ENCODE measurements at regions not wholly inside any gene's neighbourhood (a gene's known extent, or its start where the extent isn't known, plus 50 kb on each side); places are given as distances from the start of the nearest gene placed in this dataset.
"Not testable (repeated sequence)": the region's sequence is repeated elsewhere in the genome, so short reads cannot be mapped to it uniquely, and the experiment has no call there.

DNA sequence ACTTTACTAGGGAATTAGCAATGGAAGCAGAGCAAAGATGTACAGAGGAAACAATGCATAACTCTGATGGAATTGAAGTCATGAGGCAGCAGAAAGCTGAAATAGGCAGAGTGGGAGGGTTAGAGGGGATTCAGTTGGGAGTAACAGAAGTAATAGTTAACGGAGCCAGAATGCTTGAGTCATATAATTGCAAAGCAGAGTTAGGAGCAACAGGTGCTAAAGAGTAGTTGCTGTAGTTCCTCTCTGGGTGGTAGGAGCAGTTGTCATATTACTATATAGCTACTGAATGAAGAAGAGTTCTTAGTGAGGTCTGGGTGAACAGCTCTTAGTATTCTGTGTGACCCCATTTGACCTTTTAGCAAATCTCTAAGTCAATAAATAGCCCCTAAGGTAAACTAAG lies 592.9 kb upstream of the CHD1 start:
- H3K9me2 ChIP-seq (replicated peaks; ENCODE audit: low read length); H3K4me3 ChIP-seq (ENCODE audit: low read length); H3K4me2 ChIP-seq (ENCODE audit: low read length); H2AFZ ChIP-seq (ENCODE audit: low read length); CTCF ChIA-PET; H3K9ac ChIP-seq (ENCODE audit: low read length); DNase-seq; H3F3A ChIP-seq (ENCODE audit: low read length, unreplicated experiment); H3K27ac ChIP-seq (ENCODE audit: low read length); H3K4me1 ChIP-seq (ENCODE audit: insufficient read depth, low read length); H3K27me3 ChIP-seq (ENCODE audit: low read length); H3K36me3 ChIP-seq (ENCODE audit: low read depth, low read length); H3K79me2 ChIP-seq (ENCODE audit: low read length); POLR2A ChIA-PET (ENCODE audit: unreplicated experiment); BruUV-seq (replicated peaks); intact Hi-C loops (cut with micrococcal nuclease); H4K20me1 ChIP-seq (ENCODE audit: low read length); ATAC-seq; H3K9me3 ChIP-seq (ENCODE audit: low read length): not testable (repeated sequence)

DNA sequence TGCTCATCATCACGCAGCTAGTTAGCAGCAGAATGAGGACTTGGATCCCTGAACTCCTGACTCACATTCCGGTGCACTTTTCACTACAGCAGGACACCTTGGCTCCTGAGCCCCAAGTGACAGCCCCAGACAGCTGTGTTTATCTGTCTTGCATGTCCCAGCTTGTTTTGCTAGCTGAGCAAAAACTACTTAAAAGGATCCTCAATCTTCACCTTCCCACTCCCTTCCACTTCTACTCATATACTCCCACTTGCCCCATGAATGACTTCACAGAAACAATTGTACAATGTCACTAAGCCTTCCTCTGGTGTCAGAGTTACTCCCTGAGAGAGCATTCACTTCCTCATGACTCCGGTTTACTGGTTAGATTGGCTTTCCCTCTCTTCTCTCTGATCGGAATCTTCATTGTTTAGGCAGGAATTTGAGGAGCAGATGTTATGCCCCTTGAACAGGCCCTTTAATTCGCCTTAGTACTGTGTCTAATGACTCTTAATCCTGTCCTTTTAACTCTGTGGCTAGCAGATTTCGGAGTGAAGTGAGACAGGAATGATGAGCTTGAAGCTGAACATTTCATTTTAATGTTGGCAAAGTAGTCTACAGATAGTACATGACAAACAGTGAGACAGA lies 587.2 kb upstream of the CHD1 start:
- H3F3A ChIP-seq (ENCODE audit: low read length, unreplicated experiment); H3K79me2 ChIP-seq (ENCODE audit: low read length); ATAC-seq; H3K9me2 ChIP-seq (replicated peaks; ENCODE audit: low read length); H2AFZ ChIP-seq (ENCODE audit: low read length); H4K20me1 ChIP-seq (ENCODE audit: low read length); H3K4me1 ChIP-seq (ENCODE audit: insufficient read depth, low read length); BruUV-seq (replicated peaks); H3K4me3 ChIP-seq (ENCODE audit: low read length); DNase-seq; H3K4me2 ChIP-seq (ENCODE audit: low read length); CTCF ChIA-PET; POLR2A ChIA-PET (ENCODE audit: unreplicated experiment); H3K36me3 ChIP-seq (ENCODE audit: low read depth, low read length); H3K9me3 ChIP-seq (ENCODE audit: low read length); H3K27ac ChIP-seq (ENCODE audit: low read length); H3K9ac ChIP-seq (ENCODE audit: low read length); intact Hi-C loops (cut with micrococcal nuclease); H3K27me3 ChIP-seq (ENCODE audit: low read length): not testable (repeated sequence)

DNA sequence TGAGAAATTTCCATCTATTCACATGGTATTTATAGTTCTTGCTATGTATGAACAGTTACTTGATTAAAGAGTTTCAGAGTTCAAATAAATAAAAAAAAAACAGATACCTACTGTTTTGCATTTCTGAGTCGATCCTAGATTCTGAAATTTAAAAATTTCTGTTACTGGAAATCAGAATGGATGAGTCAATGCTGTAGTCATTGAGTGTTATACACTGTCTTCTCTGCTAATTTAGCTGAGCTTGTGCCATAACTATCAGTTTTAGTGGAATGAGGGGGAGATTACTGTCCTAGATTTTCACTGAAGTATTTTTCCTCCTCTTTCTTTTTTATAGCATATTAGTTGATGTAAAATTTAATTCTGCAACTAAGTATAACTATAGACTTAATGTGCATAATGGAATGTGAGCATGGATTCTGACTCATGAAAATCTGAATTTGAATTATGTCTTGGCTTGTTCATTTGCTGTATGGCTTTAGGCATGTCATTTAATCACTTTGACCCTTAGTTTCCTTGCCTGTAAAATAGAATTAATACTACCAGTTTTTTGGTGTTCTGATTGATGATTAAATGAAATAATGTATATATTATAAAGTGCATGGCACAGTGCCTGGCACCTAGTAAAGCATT lies 581.5 kb upstream of the CHD1 start:
- H2AFZ ChIP-seq (ENCODE audit: low read length); H3F3A ChIP-seq (ENCODE audit: low read length, unreplicated experiment); intact Hi-C loops (cut with micrococcal nuclease); H3K4me1 ChIP-seq (ENCODE audit: insufficient read depth, low read length); H3K27ac ChIP-seq (ENCODE audit: low read length); CTCF ChIA-PET; H3K9me3 ChIP-seq (ENCODE audit: low read length); ATAC-seq; H4K20me1 ChIP-seq (ENCODE audit: low read length); H3K9ac ChIP-seq (ENCODE audit: low read length); POLR2A ChIA-PET (ENCODE audit: unreplicated experiment); H3K4me2 ChIP-seq (ENCODE audit: low read length); H3K36me3 ChIP-seq (ENCODE audit: low read depth, low read length); H3K9me2 ChIP-seq (replicated peaks; ENCODE audit: low read length); H3K79me2 ChIP-seq (ENCODE audit: low read length); BruUV-seq (replicated peaks); H3K4me3 ChIP-seq (ENCODE audit: low read length); DNase-seq; H3K27me3 ChIP-seq (ENCODE audit: low read length): not testable (repeated sequence)

DNA sequence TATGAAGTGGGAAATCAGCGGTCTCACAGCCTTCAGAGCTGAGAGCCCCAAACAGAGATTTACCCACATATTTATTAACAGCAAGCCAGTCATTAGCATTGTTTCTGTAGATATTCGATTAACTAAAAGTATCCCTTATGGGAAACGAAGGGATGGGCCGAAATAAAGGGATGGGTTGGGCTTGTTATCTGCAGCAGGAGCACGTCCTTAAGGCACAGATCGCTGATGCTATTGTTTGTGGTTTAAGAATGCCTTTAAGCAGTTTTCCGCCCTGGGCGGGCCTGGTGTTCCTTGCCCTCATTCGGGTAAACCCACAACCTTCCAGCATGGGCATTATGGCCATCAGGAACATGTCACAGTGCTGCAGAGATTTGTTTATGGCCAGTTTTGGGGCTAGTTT lies 580.3 kb upstream of the CHD1 start:
- H3F3A ChIP-seq (ENCODE audit: low read length, unreplicated experiment); DNase-seq; H3K4me3 ChIP-seq (ENCODE audit: low read length); H3K9me3 ChIP-seq (ENCODE audit: low read length); ATAC-seq; H3K27ac ChIP-seq (ENCODE audit: low read length); H3K4me2 ChIP-seq (ENCODE audit: low read length); H3K79me2 ChIP-seq (ENCODE audit: low read length); CTCF ChIA-PET; H3K27me3 ChIP-seq (ENCODE audit: low read length); H3K4me1 ChIP-seq (ENCODE audit: insufficient read depth, low read length); H3K36me3 ChIP-seq (ENCODE audit: low read depth, low read length); POLR2A ChIA-PET (ENCODE audit: unreplicated experiment); intact Hi-C loops (cut with micrococcal nuclease); H3K9me2 ChIP-seq (replicated peaks; ENCODE audit: low read length); H3K9ac ChIP-seq (ENCODE audit: low read length); H4K20me1 ChIP-seq (ENCODE audit: low read length); H2AFZ ChIP-seq (ENCODE audit: low read length); BruUV-seq (replicated peaks): not testable (repeated sequence)

DNA sequence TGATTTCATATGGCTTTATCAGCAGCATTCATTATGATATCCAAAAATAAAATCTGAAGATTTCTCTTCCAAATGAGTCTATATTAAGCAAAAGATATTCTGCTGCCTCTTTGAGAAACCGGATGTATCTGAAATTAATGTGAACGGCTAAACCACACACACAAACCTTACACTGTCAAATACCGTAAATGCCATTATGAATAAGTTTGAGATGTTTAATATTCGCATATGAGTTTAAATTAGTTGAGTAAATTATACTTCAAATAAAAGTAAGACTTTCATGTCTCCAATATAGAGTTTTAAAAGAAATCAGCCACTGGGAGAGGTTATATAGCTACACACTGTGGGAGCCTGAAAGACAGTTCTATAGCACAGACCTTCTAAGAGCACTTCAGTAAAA lies 566.6 kb upstream of the CHD1 start:
- H3K9me3 ChIP-seq (ENCODE audit: low read length); H3K27me3 ChIP-seq (ENCODE audit: low read length); intact Hi-C loops (cut with micrococcal nuclease); H3K9ac ChIP-seq (ENCODE audit: low read length); H3K36me3 ChIP-seq (ENCODE audit: low read depth, low read length); POLR2A ChIA-PET (ENCODE audit: unreplicated experiment); H4K20me1 ChIP-seq (ENCODE audit: low read length); H3K4me2 ChIP-seq (ENCODE audit: low read length); BruUV-seq (replicated peaks); H3K79me2 ChIP-seq (ENCODE audit: low read length); ATAC-seq; H3K4me3 ChIP-seq (ENCODE audit: low read length); CTCF ChIA-PET; H3K27ac ChIP-seq (ENCODE audit: low read length); H3F3A ChIP-seq (ENCODE audit: low read length, unreplicated experiment); H3K9me2 ChIP-seq (replicated peaks; ENCODE audit: low read length); DNase-seq; H3K4me1 ChIP-seq (ENCODE audit: insufficient read depth, low read length); H2AFZ ChIP-seq (ENCODE audit: low read length): not testable (repeated sequence)

DNA sequence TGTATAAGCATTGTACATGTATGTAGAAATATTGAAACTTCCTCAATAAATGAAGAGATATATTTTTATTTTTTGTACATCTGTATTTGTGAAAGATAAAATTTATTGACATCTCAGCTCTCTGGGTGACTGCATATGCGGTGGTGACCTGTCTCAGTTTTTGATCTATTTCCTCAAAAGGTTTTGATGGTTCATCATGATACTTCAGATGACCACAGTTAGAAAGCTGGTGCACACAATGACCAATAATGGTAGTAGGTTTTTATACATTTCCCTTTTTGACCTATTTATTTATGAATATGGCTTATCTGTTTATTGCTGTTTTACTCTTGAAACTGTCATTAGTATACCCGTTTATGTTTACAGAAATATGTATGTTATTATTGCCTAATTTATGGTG lies 549.6 kb upstream of the CHD1 start:
- H3K9me2 ChIP-seq (replicated peaks; ENCODE audit: low read length); BruUV-seq (replicated peaks): not testable (repeated sequence)

DNA sequence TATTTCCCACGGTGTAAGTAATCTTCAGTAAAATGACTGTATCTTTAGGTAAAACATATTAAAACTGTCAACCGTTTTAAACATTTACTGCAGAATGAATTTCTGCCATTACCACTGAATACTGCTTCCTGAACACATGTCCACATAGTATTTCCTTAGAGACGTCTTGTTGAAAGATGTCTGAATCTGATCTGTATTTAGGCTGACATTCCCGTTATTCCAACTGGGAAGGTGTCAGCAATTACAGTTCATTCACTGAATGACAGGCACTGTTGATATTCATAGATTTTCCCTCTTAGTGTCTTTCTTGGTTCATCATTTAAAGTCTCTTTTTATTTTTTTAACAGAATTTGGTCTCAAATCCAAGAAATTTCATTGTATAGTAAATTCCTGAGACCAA lies 544.5 kb upstream of the CHD1 start:
- ATAC-seq; H3K9ac ChIP-seq (ENCODE audit: low read length); H2AFZ ChIP-seq (ENCODE audit: low read length); H3K27ac ChIP-seq (ENCODE audit: low read length); H4K20me1 ChIP-seq (ENCODE audit: low read length); CTCF ChIA-PET; intact Hi-C loops (cut with micrococcal nuclease); H3K4me2 ChIP-seq (ENCODE audit: low read length); H3K9me3 ChIP-seq (ENCODE audit: low read length); H3F3A ChIP-seq (ENCODE audit: low read length, unreplicated experiment); H3K27me3 ChIP-seq (ENCODE audit: low read length); H3K36me3 ChIP-seq (ENCODE audit: low read depth, low read length); BruUV-seq (replicated peaks); H3K9me2 ChIP-seq (replicated peaks; ENCODE audit: low read length); H3K79me2 ChIP-seq (ENCODE audit: low read length); H3K4me1 ChIP-seq (ENCODE audit: insufficient read depth, low read length); DNase-seq; H3K4me3 ChIP-seq (ENCODE audit: low read length): not testable (repeated sequence)
- POLR2A ChIA-PET (ENCODE audit: unreplicated experiment): interaction anchor here (0.7 kb wide), 1 partner anchor 15 kb away, joined by 5 read pairs; no protein-coding TSS in a partner anchor

More for the DNA sequence above, 549.6 kb upstream of the CHD1 start:
- H3K27ac ChIP-seq (ENCODE audit: low read length); H3K4me1 ChIP-seq (ENCODE audit: insufficient read depth, low read length); H3K27me3 ChIP-seq (ENCODE audit: low read length); H4K20me1 ChIP-seq (ENCODE audit: low read length); H3K9me3 ChIP-seq (ENCODE audit: low read length); H3K36me3 ChIP-seq (ENCODE audit: low read depth, low read length); DNase-seq; CTCF ChIA-PET; H3K9ac ChIP-seq (ENCODE audit: low read length); ATAC-seq; H2AFZ ChIP-seq (ENCODE audit: low read length); intact Hi-C loops (cut with micrococcal nuclease); H3K79me2 ChIP-seq (ENCODE audit: low read length); H3K4me3 ChIP-seq (ENCODE audit: low read length); POLR2A ChIA-PET (ENCODE audit: unreplicated experiment); H3K4me2 ChIP-seq (ENCODE audit: low read length); H3F3A ChIP-seq (ENCODE audit: low read length, unreplicated experiment): not testable (repeated sequence)

Measured in PC-3 (cell line).